CD4-positive, alpha-beta T cell treated with Interleukin-21 for 1 hour (primary cell): ENCODE measurements at regions not wholly inside any gene's neighbourhood (a gene's known extent, or its start where the extent isn't known, plus 50 kb on each side); places are given as distances from the start of the nearest gene placed in this dataset.

Source experiments
- DNase-seq: peaks from one replicate; pipeline ENCODE4 v3.0.0-alpha.2; 2020

DNA sequence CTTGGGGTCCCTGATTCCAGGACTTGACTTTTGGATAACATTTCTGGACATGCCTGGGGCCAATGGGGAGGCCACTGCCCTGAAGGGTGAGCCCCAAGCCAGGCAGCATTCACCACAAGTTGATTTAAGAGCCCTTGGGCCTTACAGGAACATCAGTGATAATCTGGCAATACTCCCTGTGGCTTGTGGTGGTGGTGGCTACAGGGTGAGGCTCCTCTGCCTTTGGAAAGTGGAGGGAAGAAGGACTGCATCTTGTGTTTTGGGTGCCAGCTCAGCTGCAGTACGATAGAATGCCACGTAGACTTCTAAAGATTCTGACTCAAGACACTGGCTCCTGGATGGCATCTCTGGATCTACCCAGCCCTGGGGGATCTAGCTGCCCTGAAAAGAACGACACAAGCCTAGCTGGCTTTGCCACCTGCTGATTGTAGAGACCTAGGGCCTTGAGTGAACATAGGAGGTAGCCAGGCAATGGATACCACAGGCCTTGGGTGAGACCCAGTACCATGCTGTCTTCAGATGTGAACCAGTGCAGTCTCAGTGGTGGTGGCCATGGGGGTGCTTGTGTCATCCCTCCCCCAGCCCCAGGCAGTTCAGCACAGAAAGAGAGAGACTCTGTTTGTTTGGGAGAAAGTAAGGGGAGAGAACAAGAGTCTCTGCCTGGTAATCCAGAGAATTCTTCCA lies 79.0 kb upstream of the DAP start:
- no peak for DNase-seq

GRCh38 chr5:10839118-10839517 lies 78.1 kb upstream of the DAP start:
- DNase-seq = no peak

DNA sequence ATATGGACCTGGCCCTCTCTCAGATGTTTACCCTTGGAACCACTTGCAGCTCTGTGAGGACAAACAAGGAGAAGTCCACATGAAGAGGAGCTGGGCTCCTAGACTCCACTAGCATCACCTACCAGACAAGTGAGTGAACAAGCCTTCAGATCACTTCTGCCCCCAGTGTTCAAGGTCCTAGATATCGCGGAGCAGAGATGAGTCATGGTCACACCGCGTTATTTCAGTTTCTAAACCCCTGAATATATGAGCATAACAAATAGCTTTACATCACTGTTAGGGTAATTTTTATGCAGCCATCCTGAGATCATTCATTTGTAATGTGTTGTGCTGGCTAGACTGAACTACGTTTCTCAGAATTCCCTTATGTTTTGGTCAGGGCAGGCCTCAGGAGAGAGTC lies 77.0 kb upstream of the DAP start:
- no peak for DNase-seq

DNA sequence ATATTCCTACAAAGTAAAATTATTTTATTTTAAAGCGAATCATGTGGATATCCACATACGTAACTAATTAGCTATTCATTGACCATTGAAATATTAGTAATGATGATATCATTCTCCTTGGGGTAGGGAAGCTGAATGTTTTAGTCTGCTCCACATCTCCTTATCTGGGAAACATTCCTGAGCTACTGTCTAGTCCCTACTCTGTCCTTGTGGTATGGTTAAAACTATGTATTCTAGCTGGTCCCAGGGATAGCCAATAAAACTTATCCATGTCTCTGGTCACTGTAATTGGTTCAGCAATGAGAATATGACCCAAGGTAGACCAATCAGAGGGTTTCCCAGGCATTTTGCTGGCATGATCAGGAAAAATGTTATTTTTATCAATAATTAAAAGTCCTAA lies 76.0 kb upstream of the DAP start:
- no peak for DNase-seq

GRCh38 chr5:10834695-10835094 lies 73.7 kb upstream of the DAP start:
- no peak for DNase-seq

DNA sequence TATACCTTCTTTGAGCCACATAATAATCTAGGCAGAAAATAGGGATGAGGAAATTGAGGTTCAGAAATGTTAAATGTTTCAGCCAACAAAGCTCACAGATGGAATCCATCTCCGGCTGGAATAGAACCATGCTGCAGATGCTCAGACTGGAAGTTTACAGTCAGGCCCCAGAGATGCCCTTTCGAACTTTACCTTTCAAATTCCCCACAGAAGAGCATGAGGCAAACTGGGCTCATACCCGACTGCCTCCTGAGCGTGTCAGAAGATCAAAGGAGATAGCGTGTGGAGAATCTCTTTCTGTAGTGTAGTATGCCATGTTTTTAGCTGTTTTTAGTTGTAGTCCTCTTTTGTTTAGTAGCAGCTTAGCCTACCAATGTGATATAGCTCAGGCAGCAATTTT lies 72.0 kb upstream of the DAP start:
- DNase-seq = no peak

DNA sequence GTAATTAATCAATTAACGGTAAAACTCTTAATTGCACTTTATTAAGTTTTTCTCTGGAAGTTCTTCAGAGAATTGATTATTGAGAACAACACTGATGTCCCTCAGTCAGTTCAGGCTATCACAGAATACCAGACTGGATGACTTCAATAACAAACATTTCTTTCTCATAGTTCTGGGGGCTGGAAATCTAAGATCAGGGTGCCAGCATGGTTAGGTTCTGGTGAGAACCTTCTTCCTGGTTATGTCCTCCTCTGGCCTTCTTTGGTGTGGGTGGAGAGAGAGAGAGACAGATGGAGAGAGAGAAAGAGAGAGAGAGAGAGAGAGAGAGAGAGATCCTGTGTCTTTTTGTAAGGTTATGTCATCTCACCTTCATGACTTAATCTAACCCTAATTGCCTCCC lies 71.4 kb upstream of the DAP start:
- no peak for DNase-seq

GRCh38 chr5:10831419-10831818 lies 70.4 kb upstream of the DAP start:
- DNase-seq = no peak

GRCh38 chr5:10828241-10828640 lies 67.2 kb upstream of the DAP start:
- DNase-seq = no peak

GRCh38 chr5:10827571-10827970 lies 66.5 kb upstream of the DAP start:
- DNase-seq = no peak

- no peak for DNase-seq
These were observed 65.9 kb upstream of the DAP start for GRCh38 chr5:10826971-10827370.

DNA sequence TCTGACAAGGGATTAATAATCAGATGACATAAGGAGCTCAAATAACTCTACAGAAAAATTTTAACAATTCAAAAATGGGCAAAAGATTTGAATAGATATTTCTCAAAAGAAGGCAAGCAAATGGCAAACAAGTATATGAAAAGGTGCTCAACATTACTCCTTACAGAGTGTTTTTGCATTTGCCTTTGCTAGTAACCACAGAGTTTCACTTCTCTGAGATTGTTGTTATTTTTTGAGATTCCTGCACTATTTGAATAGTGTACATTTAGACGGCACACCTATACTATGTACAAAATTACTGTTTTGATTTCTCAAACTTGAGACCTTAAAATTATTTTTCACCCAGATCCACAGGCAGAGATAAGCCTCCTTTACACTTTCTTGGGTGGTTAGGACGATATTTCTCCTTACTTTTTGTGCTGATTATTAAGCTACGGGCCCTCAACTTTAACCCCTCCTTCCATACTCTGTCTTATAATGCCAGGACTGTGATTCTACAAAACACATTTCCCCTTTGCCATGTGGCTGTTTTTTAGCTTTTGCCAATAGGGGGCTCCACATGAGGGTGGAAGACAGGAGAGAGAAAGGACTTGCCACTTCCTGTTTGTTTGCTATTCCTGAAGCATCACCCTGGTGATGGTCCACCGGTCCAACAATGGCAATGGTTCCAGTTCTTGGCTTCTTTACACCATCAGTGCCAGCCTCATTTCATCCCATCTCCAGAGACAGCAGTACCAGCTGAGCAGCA lies 65.0 kb upstream of the DAP start:
- DNase-seq = no peak

- DNase-seq = no peak
These were observed 51.2 kb upstream of the DAP start for GRCh38 chr5:10812218-10812617.
